K562 (cell line): ENCODE measurements at regions not wholly inside any gene's neighbourhood (a gene's known extent, or its start where the extent isn't known, plus 50 kb on each side); places are given as distances from the start of the nearest gene placed in this dataset.

Experiments
- ATAC-seq: fragments of 200-7000 bp; cut with Tn5 transposase; 3 replicates; pipeline ENCODE4 v1.9.1; 2020; ENCODE audit warnings: moderate library complexity
- BruUV-seq: library from RNA; stranded (reverse); fragments of 400-500 nt; replicated peaks from 2 replicates; lab custom pipeline; 2021; lab: Mats Ljungman, UMichigan
- CTCF ChIA-PET: fragments of 300-600 bp; formaldehyde crosslinking; extraction: SDS; loops from one replicate; lab custom pipeline; 2021; ENCODE audit warnings: low intra/inter-chr PET ratio; lab: Yijun Ruan, JAX
- POLR2A ChIA-PET: fragments of 300-600, 350-650 bp; sonication (Branson Sonifier 250); formaldehyde crosslinking; extraction: SDS; loops from one replicate; lab custom pipeline; 2021; ENCODE audit warnings: antibody characterized with exemption, inconsistent platforms; lab: Yijun Ruan, JAX
- DNase-seq, 4 experiments: peaks; one replicate each; pipeline versions ENCODE4 v3.0.0 to v3.0.0-alpha.2; 2011 to 2018; ENCODE audit warnings: low spot score in 3 of 4, mixed read lengths in 3 of 4; ENCODE audit errors: extremely low read depth in 1 of 4
- FAIRE-seq: peaks from 2 replicates; lab custom pipeline; 2011; peaks lifted over from hg19 to GRCh38; lab: Jason Lieb, UNC
- H2AFZ ChIP-seq: 2 replicates; pipeline ENCODE4 v1.6.0; 2011; ENCODE audit warnings: low read depth, low read length, control low read depth, inconsistent platforms
- H3K27ac ChIP-seq: fragments of 200-600 bp; 3 replicates; pipeline ENCODE4 v1.8.0; 2011; ENCODE audit warnings: low read depth, mild to moderate bottlenecking, control low read depth, inconsistent platforms, low read length, moderate library complexity, mixed read lengths; ENCODE audit errors: extremely low read depth
- H3K27me3 ChIP-seq, 2 experiments: fragments of 300-600 bp in 1 of 2; 2 replicates in 1 of 2; 3 replicates in 1 of 2; pipeline versions ENCODE4 v1.6.0 to v1.8.0; 2011; ENCODE audit warnings: inconsistent platforms in 2 of 2, low read length in 2 of 2, mild to moderate bottlenecking in 1 of 2, mixed read lengths in 1 of 2, moderate library complexity in 1 of 2; ENCODE audit not compliant: control insufficient read depth in 2 of 2, insufficient read depth in 2 of 2
- H3K36me3 ChIP-seq: fragments of 300-600 bp; 3 replicates; pipeline ENCODE4 v1.8.0; 2011; ENCODE audit warnings: mild to moderate bottlenecking, low read length, inconsistent platforms; ENCODE audit not compliant: control insufficient read depth, insufficient read depth
- H3K4me1 ChIP-seq, 2 experiments: fragments of 200-600 bp in 1 of 2; replicated peaks in 1 of 2; 2 replicates in 1 of 2; 3 replicates in 1 of 2; pipeline versions ENCODE4 v1.5.1 to v1.8.0; 2011; ENCODE audit warnings: inconsistent platforms in 2 of 2, low read length in 2 of 2, mild to moderate bottlenecking in 1 of 2, mixed read lengths in 1 of 2, moderate library complexity in 1 of 2; ENCODE audit not compliant: control insufficient read depth in 2 of 2, insufficient read depth in 2 of 2
- H3K4me2 ChIP-seq: 2 replicates; pipeline ENCODE4 v1.6.1; 2011; ENCODE audit warnings: low read length, control low read depth, inconsistent platforms, mixed read lengths; ENCODE audit not compliant: insufficient read depth
- H3K4me3 ChIP-seq: fragments of 200-600 bp; sonication (generic), shearing (Covaris generic); 2 replicates; pipeline ENCODE4 v1.5.1; 2016; ENCODE audit warnings: control low read depth, inconsistent platforms
- H3K79me2 ChIP-seq: fragments of 200-600 bp; 3 replicates; pipeline ENCODE4 v1.8.0; 2011; ENCODE audit warnings: low read length, inconsistent platforms; ENCODE audit not compliant: control insufficient read depth, insufficient read depth
- H3K9ac ChIP-seq, 2 experiments: 2 replicates each; pipeline versions ENCODE4 v1.6.0 to v1.6.1; 2011; ENCODE audit warnings: low read depth in 2 of 2, low read length in 2 of 2, control low read depth in 1 of 2, inconsistent platforms in 1 of 2, mild to moderate bottlenecking in 1 of 2, mixed read lengths in 1 of 2; ENCODE audit not compliant: insufficient read depth in 1 of 2
- H3K9me1 ChIP-seq: one replicate; pipeline ENCODE4 v1.6.0; 2011; ENCODE audit warnings: inconsistent platforms, mild to moderate bottlenecking, low read length, moderate library complexity; ENCODE audit not compliant: control insufficient read depth, insufficient read depth
- H3K9me3 ChIP-seq: replicated peaks from 2 replicates; pipeline ENCODE4 v1.5.1; 2011; ENCODE audit warnings: low read depth, low read length, inconsistent platforms; ENCODE audit not compliant: control insufficient read depth, insufficient read depth
- H4K20me1 ChIP-seq: replicated peaks from 2 replicates; pipeline ENCODE4 v1.6.1; 2011; ENCODE audit warnings: low read length, inconsistent platforms, mixed read lengths; ENCODE audit not compliant: control insufficient read depth, insufficient read depth
- ADNP ChIP-seq: fragments of 200-800 bp; sonication (Bioruptor generic); IDR thresholded peaks from 2 replicates; pipeline ENCODE4 v1.6.1; 2016; ENCODE audit warnings: missing genetic modification characterization, missing compliant biosample characterization
- CBX2 ChIP-seq: fragments of 200-600 bp; sonication (generic); IDR thresholded peaks from one replicate; pipeline ENCODE4 v1.6.1; 2012; ENCODE audit warnings: mild to moderate bottlenecking, low read length, inconsistent platforms; ENCODE audit not compliant: insufficient read depth, poor library complexity, severe bottlenecking
- EHMT2 ChIP-seq: fragments of 450-650 bp; IDR thresholded peaks from 2 replicates; pipeline ENCODE4 v1.6.1; 2018; ENCODE audit warnings: antibody characterized with exemption
- ESRRA ChIP-seq: fragments of 450-650 bp; IDR thresholded peaks from 2 replicates; pipeline ENCODE4 v1.6.1; 2014; ENCODE audit warnings: low read depth, mild to moderate bottlenecking, moderate library complexity, borderline replicate concordance
- FOXP4 ChIP-seq: sonication (generic); formaldehyde crosslinking; IDR thresholded peaks from 2 replicates; pipeline ENCODE4 v1.8.0; 2022; ENCODE audit warnings: mild to moderate bottlenecking, missing genetic modification reagents, borderline replicate concordance
- GABPB2 ChIP-seq: fragments of 250-450 bp; sonication (Bioruptor Pico); conservative IDR thresholded peaks from 2 replicates; pipeline ENCODE4 v1.5.1; 2021; ENCODE audit warnings: mild to moderate bottlenecking
- MTA1 ChIP-seq: fragments of 450-650 bp; IDR thresholded peaks from 2 replicates; pipeline ENCODE4 v1.6.1; 2017; ENCODE audit warnings: borderline replicate concordance
- NFIX ChIP-seq: fragments of 250-450 bp; sonication (Bioruptor Pico); IDR thresholded peaks from 2 replicates; pipeline ENCODE4 v1.4.0; 2020; ENCODE audit warnings: low read depth, mild to moderate bottlenecking, moderate library complexity
- POLR2AphosphoS2 ChIP-seq: IDR thresholded peaks from 2 replicates; pipeline ENCODE4 v1.6.1; 2012; ENCODE audit warnings: low read length, improper control_type of control experiment
- RAD21 ChIP-seq, 2 experiments: fragments of 250-450 bp in 1 of 2; fragments of 450-650 bp in 1 of 2; sonication (Bioruptor Pico) in 1 of 2; formaldehyde crosslinking in 1 of 2; IDR thresholded peaks in 1 of 2; conservative IDR thresholded peaks in 1 of 2; 2 replicates each; pipeline versions ENCODE4 v1.4.0 to v1.8.0; 2020 to 2022; ENCODE audit warnings: mild to moderate bottlenecking in 2 of 2, moderate library complexity in 1 of 2
- RBM17 ChIP-seq: fragments of 200-400 bp; formaldehyde crosslinking; IDR thresholded peaks from 2 replicates; pipeline ENCODE4 v1.6.1; 2017; ENCODE audit warnings: low read depth, mild to moderate bottlenecking, low read length, borderline replicate concordance
- RFX5 ChIP-seq: IDR thresholded peaks from 2 replicates; pipeline ENCODE4 v1.6.1; 2011; ENCODE audit warnings: low read depth, mild to moderate bottlenecking, improper control_type of control experiment, low read length
- SREBF1 ChIP-seq: fragments of 150-350 bp; IDR thresholded peaks from 2 replicates; pipeline ENCODE4 v1.6.1; 2014; ENCODE audit warnings: antibody characterized with exemption, low read depth, low read length, borderline replicate concordance
- SRF ChIP-seq, 2 experiments: fragments of 250-450, 450-650 bp in 1 of 2; sonication (Bioruptor Pico) in 1 of 2; sonication (generic) in 1 of 2; formaldehyde crosslinking; IDR thresholded peaks; 2 replicates each; pipeline versions ENCODE4 v1.5.0 to v1.5.1; 2020 to 2022; ENCODE audit warnings: mild to moderate bottlenecking in 1 of 2, missing genetic modification reagents in 1 of 2
- STAT6 ChIP-seq: sonication (generic); formaldehyde crosslinking; IDR thresholded peaks from 2 replicates; pipeline ENCODE4 v1.8.1; 2023; ENCODE audit warnings: mild to moderate bottlenecking, missing genetic modification reagents
- ZNF586 ChIP-seq: fragments of 450-650 bp; formaldehyde crosslinking; conservative IDR thresholded peaks from 2 replicates; pipeline ENCODE4 v1.4.0; 2020; ENCODE audit warnings: mild to moderate bottlenecking, moderate library complexity
- ZNF699 ChIP-seq: fragments of 250-450 bp; sonication (Bioruptor Pico); IDR thresholded peaks from 2 replicates; pipeline ENCODE4 v1.8.0; 2021; ENCODE audit warnings: mild to moderate bottlenecking, moderate library complexity; ENCODE audit not compliant: insufficient replicate concordance
- ZNF717 ChIP-seq: fragments of 250-450 bp; sonication (Bioruptor Pico); IDR thresholded peaks from 2 replicates; pipeline ENCODE4 v1.5.0; 2021
- ZNF830 ChIP-seq: fragments of 250-450 bp; sonication (Bioruptor Pico); IDR thresholded peaks from 2 replicates; pipeline ENCODE4 v1.5.0; 2021; ENCODE audit warnings: mild to moderate bottlenecking
- WGBS: fragments of 100-300 bp; shearing (Covaris generic); methylation state at CpG from one replicate; pipeline ENCODE4 v1.1.6; 2016; ENCODE audit warnings: low coverage, mixed read lengths; ENCODE audit not compliant: insufficient coverage; ENCODE audit errors: missing lambda C conversion rate; 5-methylcytosine and 5-hydroxymethylcytosine counted together
- in situ Hi-C: fragments of 300-500 bp; cut with MboI; formaldehyde crosslinking; loops from 4 replicates; pipeline ENCODE4 v1.15.0; 2018; ENCODE audit warnings: inconsistent platforms, mixed read lengths
- intact Hi-C: fragments of 100-400 bp; cut with micrococcal nuclease; formaldehyde crosslinking; loops from 2 replicates; pipeline ENCODE4 v1.14.2; 2022

- no TSS peak for BruUV-seq
- no peak for ATAC-seq
- in situ Hi-C loops = no loop called here
Observed at GRCh38 chr21:22898051-22898665, 1899.9 kb downstream of the NCAM2 start.

More at GRCh38 chr21:22898051-22898665, 1899.9 kb downstream of the NCAM2 start:
- ChIA-PET CTCF (no interaction called here), POLR2A (no interaction called here)
- intact Hi-C loops = no loop called here
- DNase-seq (no peak), FAIRE-seq (no peak)
- Histone ChIP-seq H4K20me1 (no peaks in the 10 kb centered on the region), H3K9me3 (no peaks in the 10 kb centered on the region), H3K36me3 (no peaks in the 10 kb centered on the region), H3K4me3 (no peak overlapping the region), H3K4me2 (no peak overlapping the region), H3K79me2 (no peaks in the 10 kb centered on the region), H3K27ac (no peak overlapping the region), H3K9me1 (no peaks in the 10 kb centered on the region), H3K9ac (no peak overlapping the region), H2AFZ (no peak overlapping the region), H3K4me1 (no peaks in the 10 kb centered on the region), H3K27me3 (no peaks in the 10 kb centered on the region)
- 2% methylated on average over 5 of the region's 5 CpGs for WGBS
- TF ChIP-seq ZNF699 (CRISPR knock-in tag) (no peak), CBX2 (no peak), EHMT2 (no peak), ZNF830 (CRISPR knock-in tag) (no peak), ESRRA (no peak), SREBF1 (no peak), GABPB2 (CRISPR knock-in tag) (no peak), RBM17 (no peak), POLR2AphosphoS2 (no peak), SRF (CRISPR knock-in tag; IDR thresholded peaks at IDR 0.05) (no peak), ZNF717 (no peak), RAD21 (CRISPR knock-in tag; conservative IDR thresholded peaks at IDR 0.05 in 1 of 2, IDR thresholded peaks at IDR 0.05 in 1 of 2) (no peak), FOXP4 (CRISPR knock-in tag) (no peak), STAT6 (CRISPR knock-in tag) (no peak), ADNP (tag) (no peak), MTA1 (no peak), ZNF586 (no peak), RFX5 (no peak), NFIX (no peak)
